Fibroblast of mammary gland (primary cell): ENCODE measurements at regions not wholly inside any gene's neighbourhood (a gene's known extent, or its start where the extent isn't known, plus 50 kb on each side); places are given as distances from the start of the nearest gene placed in this dataset.
A peak's percentile ranks its signal among the peaks of the same experiment; 100 is the strongest.

Experiments
- DNase-seq: peaks from one replicate; pipeline ENCODE4 v3.0.0-alpha.2; 2010; ENCODE audit warnings: low read depth
- H3K4me3 ChIP-seq: 2 replicates; pipeline ENCODE4 v1.5.1; 2011; ENCODE audit warnings: low read depth, mild to moderate bottlenecking, low read length, moderate library complexity; ENCODE audit not compliant: control insufficient read depth
- CTCF ChIP-seq: conservative IDR thresholded peaks from 2 replicates; pipeline ENCODE4 v1.5.1; 2011; ENCODE audit warnings: low read depth, low read length, inconsistent platforms; ENCODE audit not compliant: control insufficient read depth, insufficient read depth

GRCh38 chr22:20653795-20654342 is 120.0 kb upstream of the SERPIND1 start:
- DNase-seq = no peak
- TF ChIP-seq CTCF = no peak

GRCh38 chr22:20654343-20655208 is 119.3 kb upstream of the SERPIND1 start:
- H3K4me3 ChIP-seq = no peak overlapping the region
- TF ChIP-seq CTCF = no peak
- DNase-seq = no peak

More at GRCh38 chr22:20653795-20654342, 120.0 kb upstream of the SERPIND1 start:
- no peak overlapping the region for H3K4me3 ChIP-seq

- TF ChIP-seq CTCF = no peak
- DNase-seq = no peak
These were observed 118.3 kb upstream of the SERPIND1 start for GRCh38 chr22:20655623-20656022.

GRCh38 chr22:20656516-20656901 is 117.4 kb upstream of the SERPIND1 start:
- DNase-seq = no peak
- TF ChIP-seq CTCF = no peak

More at GRCh38 chr22:20655623-20656022, 118.3 kb upstream of the SERPIND1 start:
- no peak overlapping the region for H3K4me3 ChIP-seq

GRCh38 chr22:20656902-20657836 is 116.7 kb upstream of the SERPIND1 start:
- peak; percentile 15 for DNase-seq
- no peak overlapping the region for H3K4me3 ChIP-seq
- no peak for TF ChIP-seq CTCF

More at GRCh38 chr22:20656516-20656901, 117.4 kb upstream of the SERPIND1 start:
- no peak overlapping the region for H3K4me3 ChIP-seq
